NCI-H748 (cell line): ENCODE measurements at regions not wholly inside any gene's neighbourhood (a gene's known extent, or its start where the extent isn't known, plus 50 kb on each side); places are given as distances from the start of the nearest gene placed in this dataset.

Experiments used
- DNase-seq: peaks from one replicate; lab custom pipeline; 2025; ENCODE audit not compliant: unreplicated experiment; lab: John Stamatoyannopoulos, UW

DNA sequence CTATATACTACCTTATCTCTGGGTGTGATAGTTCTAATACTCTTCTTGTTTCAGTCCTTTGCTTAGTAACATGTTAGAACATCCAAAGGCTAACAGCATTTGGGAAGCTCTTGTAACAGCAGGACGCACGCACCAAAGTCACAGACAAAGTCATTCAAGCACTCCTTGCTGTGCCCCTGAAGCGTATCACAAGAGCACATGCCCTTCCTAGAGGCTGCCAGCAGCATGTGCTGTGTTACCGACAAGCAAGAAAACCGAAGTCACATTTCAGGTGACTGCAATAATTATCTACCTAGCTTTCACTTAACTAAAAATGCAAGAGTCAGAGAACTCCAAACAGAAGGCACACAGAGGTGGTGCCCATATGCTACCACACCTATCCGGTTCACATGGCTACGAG, 194.1 kb downstream of the KLF12 start:
- no peak for DNase-seq

DNA sequence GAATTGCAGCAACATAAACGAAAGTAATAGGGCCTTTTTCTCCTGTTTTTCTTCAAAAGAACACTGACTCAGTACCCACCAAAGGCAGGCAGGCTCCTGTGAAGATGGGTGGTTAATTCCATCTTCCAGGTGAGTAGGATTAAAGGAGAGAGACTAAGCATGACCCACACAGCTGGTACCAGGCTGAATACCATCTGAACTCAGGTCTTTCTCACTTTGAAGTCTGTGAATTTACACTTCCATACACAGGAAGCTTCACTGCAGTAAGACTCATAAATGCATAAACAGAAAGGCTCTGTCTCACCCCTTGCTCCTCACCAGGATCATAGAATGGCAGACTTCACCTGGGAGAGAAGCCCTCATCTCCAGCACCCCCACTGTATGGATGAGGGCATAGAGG, 194.6 kb downstream of the KLF12 start:
- DNase-seq: no peak

DNA sequence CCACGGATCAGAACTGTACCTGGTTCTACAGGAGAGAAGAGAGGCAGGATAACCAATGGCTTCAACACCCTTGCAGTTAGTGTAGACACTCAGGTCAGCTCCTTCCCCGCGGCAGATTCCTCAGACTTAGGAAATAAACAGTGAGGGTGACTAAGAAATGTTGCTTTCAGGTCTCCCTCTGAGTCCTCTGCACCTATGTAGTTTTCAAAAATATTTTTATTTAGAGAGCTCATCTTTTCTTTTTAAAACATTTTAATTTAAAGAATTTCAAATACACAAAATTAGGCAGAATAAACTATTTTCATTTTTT, 195.2 kb downstream of the KLF12 start:
- DNase-seq: no peak

DNA sequence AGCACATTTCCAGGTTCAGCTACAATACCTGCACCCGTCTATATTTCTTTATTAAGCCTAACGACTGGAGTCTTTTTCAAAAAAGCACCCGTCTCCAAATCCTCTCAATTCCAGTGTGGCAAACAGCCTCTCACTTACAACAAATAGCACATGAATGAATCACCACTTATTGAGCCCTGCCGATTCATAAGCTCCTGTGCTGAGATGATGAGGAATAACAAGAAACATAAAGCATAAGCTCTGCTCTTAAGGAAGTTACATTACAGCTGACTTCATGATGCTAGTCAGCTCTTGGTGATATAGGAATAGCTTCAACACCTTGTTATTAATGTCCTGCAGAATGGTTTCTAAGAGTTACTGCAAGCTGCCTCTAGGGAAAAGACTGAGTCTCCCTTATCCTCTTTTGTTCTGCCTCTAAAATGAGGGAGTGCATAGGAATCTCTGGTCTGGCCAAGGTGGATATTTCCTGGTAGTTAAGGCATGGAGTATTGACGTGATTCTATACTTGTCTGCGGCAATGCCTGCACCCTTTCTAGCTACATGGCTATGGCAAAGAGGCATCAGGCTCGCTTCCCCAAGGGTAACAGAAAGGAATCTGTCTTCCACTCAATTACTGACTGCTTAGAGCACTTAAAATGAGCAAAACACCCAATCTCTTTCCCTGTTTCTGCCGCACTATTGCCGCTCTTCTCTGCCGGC, 195.7 kb downstream of the KLF12 start:
- no peak for DNase-seq

DNA sequence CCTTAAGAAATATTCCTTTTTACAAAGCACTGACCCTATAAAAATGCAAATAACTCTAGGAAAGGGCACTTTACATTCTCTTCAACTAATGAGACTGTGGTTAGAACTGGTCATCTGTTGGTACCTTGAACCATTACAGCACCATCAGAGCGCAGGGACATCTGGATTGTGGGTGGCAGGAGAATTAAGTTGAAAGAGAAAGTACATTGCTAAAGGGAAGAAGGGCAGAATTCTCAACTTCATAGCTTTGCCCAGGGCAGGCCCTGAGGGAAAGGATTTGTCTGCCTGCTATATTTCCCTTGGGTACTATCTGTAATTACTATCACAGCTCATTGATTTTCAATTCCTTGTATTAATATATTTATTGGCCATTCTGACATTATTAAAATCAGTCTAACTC, 196.8 kb downstream of the KLF12 start:
- DNase-seq: no peak

DNA sequence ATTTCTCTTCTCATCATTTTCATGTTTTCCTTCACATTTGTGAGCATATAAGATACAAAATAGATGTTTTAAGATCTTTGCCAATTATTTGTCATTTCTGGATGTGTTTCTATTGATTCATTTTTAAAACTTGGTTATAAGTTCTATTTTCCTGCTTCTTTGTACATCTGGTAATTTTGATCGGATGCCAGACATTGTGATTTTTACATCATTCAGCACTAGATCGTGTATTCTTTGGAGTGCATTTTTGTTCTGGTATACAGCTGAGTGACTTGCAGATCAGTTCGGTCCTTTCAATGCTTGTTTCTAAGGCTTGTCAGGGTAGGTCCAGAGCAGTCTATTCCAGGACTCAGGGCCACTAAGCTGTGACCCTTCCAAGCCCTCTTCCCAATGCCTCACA, 198.2 kb downstream of the KLF12 start:
- no peak for DNase-seq

DNA sequence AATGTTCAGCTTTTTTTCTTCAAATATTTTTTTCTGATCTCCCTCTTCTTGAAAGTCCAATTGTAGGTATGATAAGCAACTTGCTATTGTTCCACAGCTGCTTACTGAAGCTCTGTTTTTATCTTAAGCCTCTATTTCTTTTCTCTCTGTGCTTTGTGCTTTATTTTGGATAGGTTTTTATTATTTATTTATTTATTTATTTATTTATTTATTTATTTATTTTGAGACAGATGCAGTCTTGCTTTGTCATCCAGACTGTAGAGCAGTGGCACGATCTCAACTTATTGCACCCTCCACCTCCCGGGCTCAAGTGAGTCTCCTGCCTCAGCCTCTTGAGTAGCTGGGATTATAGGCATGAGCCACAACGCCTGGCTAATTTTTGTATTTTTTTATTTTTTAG, 199.4 kb downstream of the KLF12 start:
- DNase-seq: no peak

DNA sequence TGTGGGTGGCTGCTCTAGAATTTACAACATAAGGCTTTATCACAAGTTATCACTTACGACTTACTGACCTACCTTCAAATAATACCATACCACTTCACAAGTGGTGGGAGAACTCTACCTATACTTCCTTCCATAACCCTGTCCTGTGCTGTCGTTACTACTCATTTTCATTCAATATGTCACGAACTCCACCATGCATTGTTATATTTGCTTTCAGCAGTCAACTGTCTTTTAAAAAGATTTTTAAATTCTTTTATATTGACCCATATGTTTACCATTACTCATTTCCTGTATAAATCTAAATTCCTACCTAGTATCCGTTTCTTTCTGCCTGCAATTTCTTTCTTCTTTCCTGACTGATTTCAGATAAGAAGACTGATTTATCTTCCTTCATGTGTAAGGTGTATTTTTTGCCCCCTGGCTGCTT, 200.0 kb downstream of the KLF12 start:
- no peak for DNase-seq

DNA sequence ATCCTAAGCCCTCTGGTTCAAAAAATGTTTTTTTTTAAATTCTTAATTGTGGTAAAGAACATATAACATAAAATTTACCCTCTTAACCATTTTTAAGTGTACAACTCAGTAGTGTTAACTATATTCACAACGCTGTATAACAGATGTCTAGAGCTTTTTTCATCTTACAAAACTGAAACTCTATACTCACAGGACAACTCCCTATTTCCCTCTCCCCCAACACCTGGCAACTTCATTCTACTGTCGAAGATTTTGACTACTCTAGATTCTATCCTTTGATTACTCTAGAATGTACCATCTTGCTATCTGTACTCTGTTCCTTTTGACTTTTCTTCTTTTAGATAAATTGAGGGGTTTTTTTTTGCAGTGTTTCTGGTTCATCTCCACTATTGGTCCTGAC, 200.4 kb downstream of the KLF12 start:
- no peak for DNase-seq

DNA sequence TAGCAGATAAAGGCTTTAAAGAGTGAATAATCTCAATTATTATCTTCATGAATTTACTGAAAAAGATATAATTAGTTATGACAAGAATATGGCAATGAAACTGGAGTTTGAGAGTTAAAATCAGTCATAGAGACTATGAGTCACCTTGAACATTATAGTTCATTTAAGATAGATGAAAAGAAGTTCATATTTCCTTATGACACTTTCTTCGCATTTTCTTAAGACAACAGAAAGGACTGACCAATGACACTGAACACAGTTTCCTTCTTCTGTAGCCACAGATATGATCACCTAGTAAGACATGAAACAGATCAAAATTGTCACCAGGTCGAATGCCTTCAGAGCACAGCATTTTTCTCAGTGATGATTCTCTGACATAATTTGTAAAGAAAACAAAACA, 202.1 kb downstream of the KLF12 start:
- DNase-seq: no peak

DNA sequence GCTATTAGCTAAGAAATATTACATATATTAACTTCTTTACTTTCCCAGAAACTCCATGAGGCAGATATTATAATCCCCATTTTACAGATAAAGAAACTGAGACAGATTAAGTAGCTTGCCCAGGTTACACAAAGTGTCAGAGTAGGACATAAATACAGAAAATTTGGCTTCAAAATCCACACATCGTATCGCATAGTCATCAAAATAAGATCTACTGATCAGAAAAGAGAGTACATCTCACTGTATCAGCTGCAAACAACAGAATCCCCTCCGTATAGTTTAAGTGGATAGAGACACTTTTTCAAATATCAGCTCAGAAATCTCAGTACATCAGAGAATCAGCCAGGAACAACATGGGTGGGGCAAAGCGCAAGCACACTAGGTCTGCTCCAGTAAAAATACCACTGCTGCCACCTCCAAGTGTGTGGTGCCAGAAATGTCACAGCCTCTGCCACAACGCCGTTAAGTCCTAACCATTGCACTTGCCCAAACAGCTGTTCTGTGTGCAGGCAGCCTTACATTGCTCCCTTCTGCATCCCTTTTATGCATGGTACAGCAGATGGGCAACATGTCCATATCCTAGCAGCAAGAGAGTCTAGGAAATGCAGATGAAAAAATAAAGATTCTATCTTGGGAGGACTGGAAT, 204.8 kb downstream of the KLF12 start:
- DNase-seq: no peak

DNA sequence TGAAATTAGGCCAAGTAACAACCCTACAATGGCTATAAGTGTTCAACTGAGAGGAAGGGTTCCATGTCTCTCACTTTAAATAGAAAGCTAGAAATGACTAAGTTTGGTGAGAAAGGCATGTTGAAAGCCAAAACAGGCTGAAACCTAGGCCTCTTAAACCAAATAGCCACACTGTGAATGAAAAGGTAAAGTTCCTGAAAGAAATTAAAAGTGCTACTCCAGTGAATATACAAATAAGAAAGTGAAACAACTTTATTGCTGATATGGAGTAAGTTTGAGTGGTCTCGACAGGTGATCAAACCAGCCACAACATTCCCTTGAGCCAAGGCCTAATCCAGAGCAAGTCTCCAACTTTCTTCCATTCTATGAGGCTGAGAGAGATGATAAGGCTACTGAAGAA, 209.6 kb downstream of the KLF12 start:
- DNase-seq: no peak

DNA sequence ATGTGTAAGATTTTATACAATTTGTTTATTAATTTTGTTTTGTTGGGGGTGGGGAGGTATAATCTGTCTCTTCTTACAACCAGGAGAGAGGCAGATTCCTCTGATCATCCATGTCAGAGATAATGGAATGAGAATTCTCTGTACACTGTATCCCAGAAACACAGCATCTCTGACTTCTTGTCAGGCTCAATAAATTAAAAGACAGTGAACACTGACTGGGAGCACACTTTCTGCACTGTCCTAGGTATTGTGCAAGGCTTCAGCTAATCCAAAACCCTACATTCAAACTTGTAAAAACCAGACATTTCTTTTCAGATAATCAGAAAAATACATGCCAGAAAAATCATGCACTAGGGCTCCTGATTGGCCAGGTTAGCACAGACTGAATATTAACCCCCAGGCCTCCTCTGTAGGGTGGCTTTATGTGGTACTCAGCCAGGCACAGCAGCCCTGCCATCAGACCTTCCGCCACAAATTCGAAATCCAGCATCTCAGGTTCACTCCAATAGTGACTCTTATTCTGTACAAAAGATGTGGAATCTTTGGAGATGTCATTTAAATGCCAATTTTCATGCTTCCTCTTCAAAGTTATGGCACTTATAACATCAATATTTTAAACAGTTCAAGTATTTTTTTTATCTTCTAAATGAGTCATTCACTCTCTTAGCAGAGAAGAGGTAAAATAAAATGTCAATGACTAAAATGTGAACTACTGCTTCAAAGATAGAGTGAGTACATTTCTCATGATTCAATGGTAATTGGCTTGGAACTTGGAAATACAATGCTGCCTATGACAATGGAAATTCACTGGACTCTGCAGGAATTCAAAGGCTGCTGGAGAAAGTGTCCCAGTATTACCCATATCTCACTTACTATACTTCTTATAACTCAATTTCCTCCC, 211.5 kb downstream of the KLF12 start:
- no peak for DNase-seq

DNA sequence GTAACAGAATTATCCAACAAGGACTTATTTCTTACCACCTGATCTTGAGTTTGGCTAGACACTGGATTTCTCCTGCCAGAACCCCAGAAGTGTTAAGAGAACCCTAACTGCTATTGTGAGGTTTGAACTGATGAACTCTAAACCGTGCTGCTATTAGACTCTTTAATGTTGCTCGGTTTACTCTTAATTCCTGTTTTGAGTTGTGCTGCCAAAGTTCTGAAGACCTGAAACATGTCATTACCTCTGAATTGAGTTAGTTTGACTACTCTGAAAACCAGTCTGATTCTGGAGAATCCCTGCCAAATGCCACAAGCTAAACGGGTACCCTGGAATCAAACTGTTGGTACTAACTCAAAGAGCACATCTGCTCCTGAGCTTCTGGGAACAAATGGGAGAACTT, 215.5 kb downstream of the KLF12 start:
- no peak for DNase-seq

DNA sequence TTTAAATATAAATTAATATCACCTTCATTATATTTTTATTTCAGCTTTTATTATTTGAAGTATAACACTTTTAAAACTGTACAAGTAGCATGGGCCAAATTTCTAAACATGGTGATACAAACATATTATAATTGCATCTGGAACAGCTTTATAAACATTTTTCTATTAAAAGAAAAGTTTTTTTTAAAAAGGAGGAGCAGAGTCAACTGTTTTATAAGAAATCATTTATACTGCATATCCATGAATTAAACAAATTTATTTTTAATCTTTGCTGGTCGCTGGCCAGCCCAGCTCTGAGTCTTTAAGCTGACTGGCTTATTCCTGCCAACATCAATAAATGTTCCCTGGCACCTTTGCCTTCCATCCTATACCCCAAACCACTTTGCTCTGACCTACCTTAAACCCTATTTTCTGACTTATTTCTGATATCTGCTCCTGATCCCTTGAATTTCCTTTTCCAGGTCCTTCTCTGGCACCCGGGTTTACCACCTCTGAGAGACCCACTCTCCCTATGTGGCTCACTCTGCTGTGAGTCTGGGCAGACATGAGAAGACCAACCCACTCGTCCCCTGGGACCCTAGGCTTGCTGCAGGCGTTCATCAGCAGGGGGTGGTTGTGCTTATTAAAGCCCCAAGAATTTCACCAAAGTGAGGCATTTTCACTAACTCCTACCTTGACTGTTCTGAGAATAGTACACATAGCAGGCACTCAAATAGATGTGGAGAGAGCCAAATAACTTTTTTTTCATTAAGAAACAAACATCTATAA, 220.3 kb downstream of the KLF12 start:
- no peak for DNase-seq

DNA sequence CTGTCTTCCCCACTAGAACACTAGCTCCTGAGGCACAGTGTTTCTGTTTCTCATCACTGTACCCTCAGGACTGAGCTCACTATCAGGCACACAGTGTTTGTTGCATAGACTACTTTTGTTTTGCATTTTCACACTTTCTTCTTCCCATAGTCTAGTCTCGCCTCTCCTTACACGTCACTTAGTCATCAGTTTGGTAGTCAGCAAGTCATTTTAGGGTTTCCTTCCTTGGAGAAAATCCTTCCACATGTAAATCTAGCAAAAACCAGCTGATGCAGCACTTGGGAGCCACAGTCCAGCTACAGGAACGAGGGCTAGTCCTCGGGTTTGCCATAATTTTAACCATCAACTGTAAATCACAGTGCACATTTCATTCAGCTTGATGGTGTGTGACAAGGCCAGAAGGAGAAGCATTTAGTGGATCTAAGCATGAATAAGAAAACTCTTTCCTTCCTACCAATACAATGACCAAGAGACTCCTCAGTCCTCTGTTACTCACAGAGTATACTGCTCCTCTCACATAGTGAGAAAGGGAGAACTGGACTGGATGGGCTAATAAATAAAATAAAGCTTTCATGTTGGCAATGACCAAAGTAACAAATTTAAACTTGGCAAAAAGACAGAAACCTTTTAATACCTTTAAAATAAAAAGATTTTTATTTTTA, 221.0 kb downstream of the KLF12 start:
- no peak for DNase-seq

DNA sequence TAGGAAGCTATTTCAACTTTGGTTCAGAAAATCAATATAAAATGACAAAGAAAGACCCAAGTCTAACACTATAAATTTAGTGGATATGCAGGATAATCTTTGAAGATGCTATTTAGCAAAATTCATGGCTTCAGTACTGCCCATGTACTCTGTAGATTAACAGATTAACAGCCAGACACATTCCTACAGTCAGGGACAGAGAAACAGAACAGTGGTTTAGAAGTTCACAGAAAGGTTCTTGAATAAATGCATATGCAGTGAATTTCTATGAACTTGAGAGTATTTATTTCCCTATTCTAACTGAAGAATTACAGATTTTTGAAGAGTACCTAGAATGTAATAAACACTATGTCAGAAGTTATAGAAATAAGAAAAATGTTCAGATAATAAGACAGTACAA, 222.8 kb downstream of the KLF12 start:
- no peak for DNase-seq

DNA sequence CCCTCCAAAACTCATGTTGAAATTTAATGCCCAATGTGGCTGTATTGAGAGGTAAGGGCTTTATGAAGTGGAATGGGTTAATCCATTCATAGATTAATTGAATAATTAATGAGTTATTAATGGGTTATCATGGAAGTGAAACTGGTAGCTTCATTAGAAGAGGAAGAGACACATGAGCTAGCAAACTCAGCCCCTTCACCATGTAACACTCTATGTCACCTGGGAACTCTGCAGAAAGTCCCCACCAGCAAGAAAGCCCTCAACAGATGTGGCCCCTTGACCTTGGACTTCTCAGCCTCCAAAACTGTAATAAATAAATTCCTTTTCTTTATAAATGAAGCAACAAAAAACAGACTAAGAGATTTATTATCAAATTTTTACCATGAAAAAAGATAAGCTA, 223.5 kb downstream of the KLF12 start:
- DNase-seq: no peak

DNA sequence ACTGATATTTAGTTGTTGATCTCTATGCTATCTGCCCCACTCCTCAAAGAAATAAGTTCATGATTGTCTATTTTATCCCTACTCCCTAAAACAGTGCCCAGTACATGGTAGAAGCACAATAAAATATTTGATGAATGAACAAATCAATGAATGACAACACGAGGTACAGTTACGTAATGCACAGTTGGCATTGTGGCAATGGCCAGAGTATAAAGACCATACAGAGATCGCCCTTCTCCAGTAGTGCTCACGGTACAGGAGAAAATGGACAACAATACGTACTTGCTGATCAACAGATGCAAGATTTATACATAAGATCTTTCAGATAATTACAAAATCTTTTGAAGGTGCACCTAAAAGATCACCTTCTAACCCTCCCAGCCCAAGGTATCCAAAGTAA, 225.4 kb downstream of the KLF12 start:
- no peak for DNase-seq

DNA sequence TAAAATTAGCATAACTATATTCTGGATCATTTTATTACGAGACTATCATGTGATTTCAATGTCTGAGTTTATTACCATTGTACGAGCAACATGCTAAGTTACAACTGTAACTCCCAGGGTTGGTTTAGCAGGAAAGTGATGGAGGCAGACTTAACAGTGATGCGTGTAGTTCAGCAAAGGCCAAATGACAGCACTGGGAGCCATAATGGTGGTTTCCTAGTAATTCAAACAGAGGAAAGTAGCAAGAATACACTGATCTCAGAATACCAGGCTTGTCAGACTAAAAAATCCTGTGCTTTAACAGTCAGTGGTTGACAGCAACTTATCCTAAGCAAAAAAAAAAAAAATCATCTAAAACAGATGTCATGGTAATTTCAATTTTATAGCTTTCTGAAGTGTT, 229.6 kb downstream of the KLF12 start:
- DNase-seq: peak; percentile 6

DNA sequence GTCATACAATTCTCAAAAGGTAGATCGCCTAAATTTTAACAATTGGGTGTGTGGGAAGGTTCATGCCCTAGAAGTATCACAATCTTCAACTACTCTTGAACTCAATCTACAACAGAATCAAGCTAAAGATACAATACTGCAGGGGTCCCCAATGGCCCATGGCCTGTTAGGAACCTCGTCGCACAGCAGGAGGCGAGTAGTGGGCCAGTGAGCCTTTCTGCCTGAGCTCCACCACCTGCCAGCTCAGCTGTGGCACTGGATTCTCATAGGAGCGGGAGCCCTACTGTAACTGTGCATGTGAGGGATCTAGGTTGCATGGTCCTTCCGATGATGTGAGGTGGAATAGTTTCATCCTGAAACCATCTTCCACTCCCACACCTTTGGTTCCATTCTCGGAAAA, 230.6 kb downstream of the KLF12 start:
- DNase-seq: no peak
